Left forelimb (tissue), 1 donor: ENCODE measurements at regions not wholly inside any gene's neighbourhood (a gene's known extent, or its start where the extent isn't known, plus 50 kb on each side); places are given as distances from the start of the nearest gene placed in this dataset.

ENCODE experiments used
- DNase-seq: peaks from one replicate; pipeline ENCODE4 v3.0.0-alpha.2; 2018; ENCODE audit warnings: low spot score

- DNase-seq: no peak
These were observed 144.0 kb upstream of the MKLN1 start for GRCh38 chr7:131183611-131184119.

- DNase-seq: no peak
These were observed 140.9 kb upstream of the MKLN1 start for GRCh38 chr7:131186816-131187215.

GRCh38 chr7:131188367-131189339 lies 139.0 kb upstream of the MKLN1 start:
- no peak for DNase-seq

- no peak for DNase-seq
These were observed 138.2 kb upstream of the MKLN1 start for GRCh38 chr7:131189488-131189887.

- no peak for DNase-seq
These were observed 137.5 kb upstream of the MKLN1 start for GRCh38 chr7:131190146-131190545.

- no peak for DNase-seq
These were observed 137.1 kb upstream of the MKLN1 start for GRCh38 chr7:131190581-131190980.

- no peak for DNase-seq
These were observed 133.4 kb upstream of the MKLN1 start for GRCh38 chr7:131194070-131194865.

- DNase-seq: no peak
These were observed 130.9 kb upstream of the MKLN1 start for GRCh38 chr7:131196803-131197202.

- no peak for DNase-seq
These were observed 129.6 kb upstream of the MKLN1 start for GRCh38 chr7:131197920-131198615.

GRCh38 chr7:131202451-131202850 lies 125.2 kb upstream of the MKLN1 start:
- no peak for DNase-seq

GRCh38 chr7:131203291-131203976 lies 124.2 kb upstream of the MKLN1 start:
- DNase-seq: no peak

GRCh38 chr7:131208777-131209176 lies 118.9 kb upstream of the MKLN1 start:
- no peak for DNase-seq

- no peak for DNase-seq
These were observed 117.1 kb upstream of the MKLN1 start for GRCh38 chr7:131210618-131211017.

- DNase-seq: no peak
These were observed 116.2 kb upstream of the MKLN1 start for GRCh38 chr7:131211500-131211899.

GRCh38 chr7:131212114-131212513 lies 115.6 kb upstream of the MKLN1 start:
- DNase-seq: no peak

GRCh38 chr7:131218727-131219128 lies 108.9 kb upstream of the MKLN1 start:
- DNase-seq: no peak

GRCh38 chr7:131219312-131220041 lies 108.2 kb upstream of the MKLN1 start:
- DNase-seq: no peak

- no peak for DNase-seq
These were observed 106.6 kb upstream of the MKLN1 start for GRCh38 chr7:131221061-131221460.

- DNase-seq: no peak
These were observed 105.5 kb upstream of the MKLN1 start for GRCh38 chr7:131222171-131222570.

- no peak for DNase-seq
These were observed 104.5 kb upstream of the MKLN1 start for GRCh38 chr7:131223151-131223550.

- no peak for DNase-seq
These were observed 102.7 kb upstream of the MKLN1 start for GRCh38 chr7:131224996-131225395.
